ENCODE measurements at regions not wholly inside any gene's neighbourhood (a gene's known extent, or its start where the extent isn't known, plus 50 kb on each side); places are given as distances from the start of the nearest gene placed in this dataset.

- no peak for DNase-seq (ENCODE audit: low read depth in 2 of 2)
Observed at GRCh38 chr21:41076064-41076463, 91.9 kb upstream of the BACE2 start.

- no peak for DNase-seq (ENCODE audit: low read depth in 2 of 2)
Observed at GRCh38 chr21:41079159-41079558, 88.8 kb upstream of the BACE2 start.

GRCh38 chr21:41080485-41081121 is 87.4 kb upstream of the BACE2 start:
- no peak for DNase-seq (ENCODE audit: low read depth in 2 of 2)

- no peak for DNase-seq (ENCODE audit: low read depth in 2 of 2)
Observed at GRCh38 chr21:41086569-41086968, 81.4 kb upstream of the BACE2 start.

- no peak for DNase-seq (ENCODE audit: low read depth in 2 of 2)
Observed at GRCh38 chr21:41090981-41091380, 77.0 kb upstream of the BACE2 start.

GRCh38 chr21:41091616-41092015 is 76.3 kb upstream of the BACE2 start:
- DNase-seq (ENCODE audit: low read depth in 2 of 2), result no peak

- no peak for DNase-seq (ENCODE audit: low read depth in 2 of 2)
Observed at GRCh38 chr21:41092312-41092711, 75.6 kb upstream of the BACE2 start.

GRCh38 chr21:41095983-41096382 is 72.0 kb upstream of the BACE2 start:
- no peak for DNase-seq (ENCODE audit: low read depth in 2 of 2)

- no peak for DNase-seq (ENCODE audit: low read depth in 2 of 2)
Observed at GRCh38 chr21:41098076-41098475, 69.9 kb upstream of the BACE2 start.

GRCh38 chr21:41098481-41099042 is 69.4 kb upstream of the BACE2 start:
- DNase-seq (ENCODE audit: low read depth in 2 of 2), result no peak

- DNase-seq (ENCODE audit: low read depth in 2 of 2), result no peak
Observed at GRCh38 chr21:41100826-41101550, 67.0 kb upstream of the BACE2 start.

- no peak for DNase-seq (ENCODE audit: low read depth in 2 of 2)
Observed at GRCh38 chr21:41102281-41102680, 65.7 kb upstream of the BACE2 start.

GRCh38 chr21:41107602-41108001 is 60.4 kb upstream of the BACE2 start:
- no peak for DNase-seq (ENCODE audit: low read depth in 2 of 2)

- DNase-seq (ENCODE audit: low read depth in 2 of 2), result no peak
Observed at GRCh38 chr21:41108668-41109585, 59.0 kb upstream of the BACE2 start.

- no peak for DNase-seq (ENCODE audit: low read depth in 2 of 2)
Observed at GRCh38 chr21:41110161-41110560, 57.8 kb upstream of the BACE2 start.

GRCh38 chr21:41110664-41111063 is 57.3 kb upstream of the BACE2 start:
- no peak for DNase-seq (ENCODE audit: low read depth in 2 of 2)

GRCh38 chr21:41111681-41112080 is 56.3 kb upstream of the BACE2 start:
- DNase-seq (ENCODE audit: low read depth in 2 of 2), result no peak

- no peak for DNase-seq (ENCODE audit: low read depth in 2 of 2)
Observed at GRCh38 chr21:41112740-41113692, 54.9 kb upstream of the BACE2 start.

- no peak for DNase-seq (ENCODE audit: low read depth in 2 of 2)
Observed at GRCh38 chr21:41115851-41116250, 52.1 kb upstream of the BACE2 start.
